Activated CD4-positive, alpha-beta T cell treated with anti-CD3 and anti-CD28 coated beads for 36 hours (primary cell): ENCODE measurements at regions not wholly inside any gene's neighbourhood (a gene's known extent, or its start where the extent isn't known, plus 50 kb on each side); places are given as distances from the start of the nearest gene placed in this dataset.

Experiments
- ATAC-seq: fragments of 200-7000 bp; cut with Tn5 transposase; one replicate; pipeline ENCODE4 v1.10.0; 2021; ENCODE audit warnings: mild to moderate bottlenecking, moderate library complexity
- CTCF ChIA-PET: fragments of 350-600 bp; sonication (Branson Sonifier 250); formaldehyde crosslinking; loops from one replicate; lab custom pipeline; 2021; ENCODE audit warnings: antibody characterized with exemption; lab: Charles Lee
- POLR2A ChIA-PET: fragments of 350-600 bp; sonication (Branson Sonifier 250); formaldehyde crosslinking; loops from one replicate; lab custom pipeline; 2021; ENCODE audit warnings: antibody characterized with exemption, inconsistent platforms; lab: Charles Lee
- DNase-seq: peaks from one replicate; pipeline ENCODE4 v3.0.0-alpha.2; 2020
- H3K27ac Mint-ChIP-seq: one replicate; pipeline ENCODE4 v1.8.0; 2021; ENCODE audit warnings: mixed read lengths
- H3K27me3 Mint-ChIP-seq: one replicate; pipeline ENCODE4 v1.8.0; 2021; ENCODE audit warnings: mixed read lengths
- H3K36me3 Mint-ChIP-seq: one replicate; pipeline ENCODE4 v1.8.0; 2021; ENCODE audit warnings: low read depth, mixed read lengths
- H3K4me1 Mint-ChIP-seq: one replicate; pipeline ENCODE4 v1.8.0; 2021; ENCODE audit warnings: mixed read lengths
- H3K4me3 Mint-ChIP-seq: one replicate; pipeline ENCODE4 v1.8.0; 2021; ENCODE audit warnings: mild to moderate bottlenecking, moderate library complexity, mixed read lengths
- H3K9me3 Mint-ChIP-seq: one replicate; pipeline ENCODE4 v1.8.0; 2021; ENCODE audit warnings: low read depth, mixed read lengths
- intact Hi-C, 2 experiments: fragments of 100-400 bp; cut with DNase I in 1 of 2; cut with micrococcal nuclease in 1 of 2; formaldehyde crosslinking; loops; one replicate each; pipeline versions ENCODE4 v1.14.2 to v1.15.1; 2022 to 2024; cut with DNase I, micrococcal nuclease

DNA sequence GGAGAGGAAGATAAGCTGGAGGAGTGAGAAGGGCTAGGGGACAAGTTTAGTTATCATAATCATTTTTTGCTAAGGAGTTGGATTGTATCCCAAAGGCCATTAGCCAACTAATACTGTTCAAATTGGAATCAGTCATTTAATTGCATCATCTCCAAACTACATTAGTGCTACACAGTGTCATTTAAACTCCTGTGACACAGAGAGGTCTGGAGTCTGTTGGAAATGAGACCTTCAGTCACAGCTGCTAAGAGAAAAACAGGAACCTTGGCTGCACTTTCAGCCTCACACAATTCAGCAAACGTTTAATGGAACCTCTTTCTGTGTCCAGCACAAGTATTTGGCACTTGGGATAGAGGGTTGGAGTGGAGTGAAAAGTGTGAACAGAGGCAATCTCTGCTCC is 175.5 kb upstream of the MGAT5 start:
- POLR2A ChIA-PET, result no interaction called here
- Mint-ChIP-seq H3K9me3 (no peaks in the 10 kb centered on the region), H3K27me3 (peaks cover 11% of the 10 kb centered on the region)

GRCh38 chr2:134079373-134079772 is 174.5 kb upstream of the MGAT5 start:
- DNase-seq (no peak), ATAC-seq (no peak)
- ChIA-PET POLR2A (no interaction called here), CTCF (interaction anchor here (1.0 to 1.3 kb wide), 2 partner anchors 11 to 39 kb away, joined by 3 read pairs; no protein-coding TSS in a partner anchor)
- Mint-ChIP-seq H3K4me1 (no peaks in the 10 kb centered on the region), H3K36me3 (no peaks in the 10 kb centered on the region), H3K9me3 (no peaks in the 10 kb centered on the region), H3K27ac (no peak overlapping the region), H3K4me3 (no peak overlapping the region), H3K27me3 (peaks cover 9% of the 10 kb centered on the region)
- intact Hi-C loops, result no loop called here

More for the DNA sequence above, 175.5 kb upstream of the MGAT5 start:
- DNase-seq (no peak), ATAC-seq (no peak)
- intact Hi-C loops, result no loop called here
- Mint-ChIP-seq H3K27ac (no peak overlapping the region), H3K4me1 (no peaks in the 10 kb centered on the region), H3K4me3 (no peak overlapping the region), H3K36me3 (no peaks in the 10 kb centered on the region)
- CTCF ChIA-PET, result no interaction called here

DNA sequence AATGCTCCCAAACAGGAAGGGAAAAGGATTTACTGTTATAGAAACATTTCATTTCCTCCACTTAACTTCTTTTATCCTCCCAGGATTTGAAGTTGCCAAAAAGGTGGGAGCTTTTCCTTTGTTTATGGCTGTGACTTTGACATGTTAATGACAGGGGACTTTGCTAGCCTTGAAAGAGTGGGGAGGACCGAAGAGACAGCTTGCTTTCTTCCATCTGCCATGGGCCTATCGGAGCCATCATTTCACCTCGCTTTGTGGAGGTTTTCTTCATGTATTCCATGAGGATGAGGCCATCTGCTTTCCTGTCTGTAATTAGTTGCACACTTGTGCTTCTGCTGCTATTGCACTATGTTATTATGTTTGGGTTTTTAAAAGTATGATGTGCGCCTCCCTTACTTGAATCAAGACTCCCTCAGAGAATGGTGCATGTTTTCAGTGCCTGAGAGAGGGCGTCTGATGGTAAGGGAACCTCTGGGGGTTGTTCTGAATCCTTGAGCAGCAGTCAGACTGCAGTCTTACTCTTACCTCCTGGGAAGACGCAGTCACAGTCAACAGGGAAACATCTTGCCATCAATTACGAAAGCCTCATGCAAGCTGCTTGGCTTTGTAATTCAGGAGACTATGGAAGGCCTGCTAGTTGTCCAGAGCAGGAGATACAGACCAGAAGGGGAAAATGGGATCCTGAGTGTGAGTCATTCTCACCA is 173.3 kb upstream of the MGAT5 start:
- H3K36me3 Mint-ChIP-seq, result no peaks in the 10 kb centered on the region
- DNase-seq (no peak), ATAC-seq (no peak)
- intact Hi-C loops, result no loop called here
- peaks cover 7% of the 10 kb centered on the region for H3K27me3 Mint-ChIP-seq
- no peak overlapping the region for H3K4me3 Mint-ChIP-seq
- CTCF ChIA-PET, result interaction anchor here (0.6 to 1.0 kb wide), 4 partner anchors 9 to 1514 kb away, joined by 3 to 4 read pairs (median 3); no protein-coding TSS in a partner anchor
- H3K4me1 Mint-ChIP-seq, result no peaks in the 10 kb centered on the region
- no peaks in the 10 kb centered on the region for H3K9me3 Mint-ChIP-seq
- POLR2A ChIA-PET, result no interaction called here
- no peak overlapping the region for H3K27ac Mint-ChIP-seq

GRCh38 chr2:134081238-134081938 is 172.5 kb upstream of the MGAT5 start:
- ATAC-seq (no peak), DNase-seq (no peak)
- Mint-ChIP-seq H3K27ac (no peak overlapping the region), H3K4me3 (no peak overlapping the region), H3K4me1 (no peaks in the 10 kb centered on the region), H3K36me3 (no peaks in the 10 kb centered on the region), H3K9me3 (no peaks in the 10 kb centered on the region), H3K27me3 (peaks cover 8% of the 10 kb centered on the region)
- intact Hi-C loops, result no loop called here
- ChIA-PET POLR2A (no interaction called here), CTCF (no interaction called here)

- POLR2A ChIA-PET, result no interaction called here
- Mint-ChIP-seq H3K27me3 (peaks cover 7% of the 10 kb centered on the region), H3K27ac (no peak overlapping the region)
Observed at GRCh38 chr2:134083548-134083947, 170.3 kb upstream of the MGAT5 start.

GRCh38 chr2:134086594-134087219 is 167.2 kb upstream of the MGAT5 start:
- H3K27me3 Mint-ChIP-seq, result peaks cover 4% of the 10 kb centered on the region
- H3K27ac Mint-ChIP-seq, result no peak overlapping the region
- no peaks in the 10 kb centered on the region for H3K36me3 Mint-ChIP-seq
- no peaks in the 10 kb centered on the region for H3K9me3 Mint-ChIP-seq
- H3K4me3 Mint-ChIP-seq, result no peak overlapping the region
- ChIA-PET CTCF (no interaction called here), POLR2A (no interaction called here)
- no peak for DNase-seq
- intact Hi-C loops, result no loop called here
- no peaks in the 10 kb centered on the region for H3K4me1 Mint-ChIP-seq
- ATAC-seq, result no peak

More at GRCh38 chr2:134083548-134083947, 170.3 kb upstream of the MGAT5 start:
- CTCF ChIA-PET, result interaction anchor here (0.6 to 1.2 kb wide), 2 partner anchors 8 to 367 kb away, joined by 3 read pairs; no protein-coding TSS in a partner anchor
- intact Hi-C loops, result no loop called here
- Mint-ChIP-seq H3K4me1 (no peaks in the 10 kb centered on the region), H3K4me3 (no peak overlapping the region), H3K36me3 (no peaks in the 10 kb centered on the region), H3K9me3 (no peaks in the 10 kb centered on the region)
- ATAC-seq, result no peak
- no peak for DNase-seq

DNA sequence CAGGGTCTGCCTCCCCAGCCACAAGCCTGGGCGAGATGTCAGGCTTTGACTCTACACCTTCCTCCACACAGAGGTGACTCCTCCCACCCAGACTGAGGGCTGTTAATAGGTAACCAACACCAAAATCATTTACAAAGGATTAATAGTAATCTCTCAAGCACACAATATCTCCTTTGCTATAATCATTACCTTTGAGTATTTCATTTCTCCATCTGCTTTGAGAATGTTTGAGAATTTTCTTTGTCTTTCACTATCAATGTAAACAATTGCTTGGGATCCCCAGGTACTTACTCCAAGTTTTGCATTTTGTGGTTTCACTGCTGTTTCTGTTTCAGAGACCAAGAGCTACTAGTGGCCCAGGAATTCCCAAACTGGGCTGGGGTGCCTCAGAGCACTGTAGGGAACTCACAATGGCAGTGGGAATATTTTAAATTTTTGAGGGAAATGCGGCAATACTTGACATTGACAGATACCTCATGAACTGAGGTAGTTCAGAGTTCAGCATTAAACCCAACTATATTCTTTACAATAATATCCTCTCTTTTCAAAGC is 166.4 kb upstream of the MGAT5 start:
- CTCF ChIA-PET, result no interaction called here
- H3K4me1 Mint-ChIP-seq, result no peaks in the 10 kb centered on the region
- DNase-seq (no peak), ATAC-seq (no peak)
- no peak overlapping the region for H3K27ac Mint-ChIP-seq
- no peak overlapping the region for H3K4me3 Mint-ChIP-seq
- peaks cover 8% of the 10 kb centered on the region for H3K27me3 Mint-ChIP-seq
- H3K36me3 Mint-ChIP-seq, result no peaks in the 10 kb centered on the region
- intact Hi-C loops, result no loop called here
- POLR2A ChIA-PET, result no interaction called here
- H3K9me3 Mint-ChIP-seq, result no peaks in the 10 kb centered on the region

- no peak overlapping the region for H3K27ac Mint-ChIP-seq
- H3K4me1 Mint-ChIP-seq, result no peaks in the 10 kb centered on the region
- no peak for DNase-seq
- ATAC-seq, result no peak
- ChIA-PET CTCF (interaction anchor here (0.7 to 1.4 kb wide), 4 partner anchors 9 to 202 kb away, joined by 3 to 5 read pairs (median 4); no protein-coding TSS in a partner anchor), POLR2A (no interaction called here)
- H3K4me3 Mint-ChIP-seq, result no peak overlapping the region
- no peaks in the 10 kb centered on the region for H3K36me3 Mint-ChIP-seq
- H3K9me3 Mint-ChIP-seq, result no peaks in the 10 kb centered on the region
- intact Hi-C loops, result no loop called here
- peaks cover 9% of the 10 kb centered on the region for H3K27me3 Mint-ChIP-seq
Observed at GRCh38 chr2:134089454-134089853, 164.4 kb upstream of the MGAT5 start.

- DNase-seq (no peak), ATAC-seq (no peak)
- intact Hi-C loops, result no loop called here
- CTCF ChIA-PET, result interaction anchor here (1.4 kb wide), 1 partner anchor 8 kb away, joined by 5 read pairs; no protein-coding TSS in a partner anchor
- H3K36me3 Mint-ChIP-seq, result no peaks in the 10 kb centered on the region
- POLR2A ChIA-PET, result no interaction called here
- H3K9me3 Mint-ChIP-seq, result no peaks in the 10 kb centered on the region
- peaks cover 3% of the 10 kb centered on the region for H3K27me3 Mint-ChIP-seq
- no peak overlapping the region for H3K4me3 Mint-ChIP-seq
- no peak overlapping the region for H3K27ac Mint-ChIP-seq
- H3K4me1 Mint-ChIP-seq, result no peaks in the 10 kb centered on the region
Observed at GRCh38 chr2:134097740-134098139, 156.1 kb upstream of the MGAT5 start.

- H3K4me3 Mint-ChIP-seq, result no peak overlapping the region
- intact Hi-C loops, result no loop called here
- H3K36me3 Mint-ChIP-seq, result no peaks in the 10 kb centered on the region
- ChIA-PET POLR2A (no interaction called here), CTCF (interaction anchor here (0.7 to 1.4 kb wide), 3 partner anchors 8 to 612 kb away, joined by 3 to 5 read pairs (median 4); no protein-coding TSS in a partner anchor)
- peaks cover 3% of the 10 kb centered on the region for H3K27me3 Mint-ChIP-seq
- DNase-seq, result no peak
- no peaks in the 10 kb centered on the region for H3K4me1 Mint-ChIP-seq
- ATAC-seq, result no peak
- H3K9me3 Mint-ChIP-seq, result no peaks in the 10 kb centered on the region
- no peak overlapping the region for H3K27ac Mint-ChIP-seq
Observed at GRCh38 chr2:134098321-134098720, 155.6 kb upstream of the MGAT5 start.

DNA sequence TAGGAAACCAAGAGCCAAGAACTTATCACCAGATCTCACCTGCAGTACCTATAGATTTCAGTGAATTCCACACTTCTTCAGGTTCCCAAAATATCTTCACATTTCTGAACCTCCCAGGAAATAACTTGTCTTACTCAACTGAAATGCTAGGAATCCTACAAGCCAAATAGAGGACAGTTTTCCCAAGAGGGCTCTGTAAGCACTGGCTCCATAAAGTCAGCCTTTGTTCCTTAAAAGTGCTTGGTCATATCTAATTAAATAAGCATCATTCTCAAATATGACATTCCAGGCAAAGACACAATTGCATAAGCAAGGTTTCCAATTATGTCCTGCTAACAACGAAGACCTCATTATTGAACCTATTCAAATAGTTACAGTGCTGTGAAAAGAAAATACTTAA is 154.6 kb upstream of the MGAT5 start:
- CTCF ChIA-PET, result interaction anchor here (1.2 kb wide), 1 partner anchor 339 kb away, joined by 3 read pairs; no protein-coding TSS in a partner anchor
- no peak overlapping the region for H3K4me3 Mint-ChIP-seq
- intact Hi-C loops, result no loop called here
- H3K36me3 Mint-ChIP-seq, result no peaks in the 10 kb centered on the region
- H3K27ac Mint-ChIP-seq, result no peak overlapping the region
- ATAC-seq (no peak), DNase-seq (no peak)
- peaks cover 2% of the 10 kb centered on the region for H3K4me1 Mint-ChIP-seq
- no peaks in the 10 kb centered on the region for H3K9me3 Mint-ChIP-seq
- peaks cover 3% of the 10 kb centered on the region for H3K27me3 Mint-ChIP-seq
- POLR2A ChIA-PET, result no interaction called here
